PFSK-1 (cell line): ENCODE measurements at regions not wholly inside any gene's neighbourhood (a gene's known extent, or its start where the extent isn't known, plus 50 kb on each side); places are given as distances from the start of the nearest gene placed in this dataset.

Source experiments
- FOXP2 ChIP-seq: optimal IDR thresholded peaks from 2 replicates; pipeline ENCODE3; 2011; ENCODE audit warnings: borderline replicate concordance, control low read depth, inconsistent platforms; ENCODE audit not compliant: insufficient read depth; ENCODE audit errors: extremely low read length, extremely low read depth
- POLR2AphosphoS5 ChIP-seq: IDR thresholded peaks from 2 replicates; pipeline ENCODE4 v1.6.1; 2012; ENCODE audit warnings: low read depth, mild to moderate bottlenecking, control low read depth, low read length, moderate library complexity
- REST ChIP-seq, 2 experiments: IDR thresholded peaks; 2 replicates each; pipeline versions ENCODE4 v1.6.1 to v1.8.0; 2011 to 2012; ENCODE audit warnings: low read depth in 2 of 2, low read length in 2 of 2, control low read depth in 1 of 2, inconsistent platforms in 1 of 2, mild to moderate bottlenecking in 1 of 2, moderate library complexity in 1 of 2; ENCODE audit not compliant: insufficient read depth in 1 of 2
- SIN3A ChIP-seq: IDR thresholded peaks from 2 replicates; pipeline ENCODE4 v1.6.1; 2012; ENCODE audit warnings: mild to moderate bottlenecking, low read length, moderate library complexity, borderline replicate concordance; ENCODE audit not compliant: insufficient read depth
- TAF1 ChIP-seq: IDR thresholded peaks from 2 replicates; pipeline ENCODE4 v1.6.1; 2012; ENCODE audit warnings: low read length, control low read depth, borderline replicate concordance; ENCODE audit not compliant: insufficient read depth

DNA sequence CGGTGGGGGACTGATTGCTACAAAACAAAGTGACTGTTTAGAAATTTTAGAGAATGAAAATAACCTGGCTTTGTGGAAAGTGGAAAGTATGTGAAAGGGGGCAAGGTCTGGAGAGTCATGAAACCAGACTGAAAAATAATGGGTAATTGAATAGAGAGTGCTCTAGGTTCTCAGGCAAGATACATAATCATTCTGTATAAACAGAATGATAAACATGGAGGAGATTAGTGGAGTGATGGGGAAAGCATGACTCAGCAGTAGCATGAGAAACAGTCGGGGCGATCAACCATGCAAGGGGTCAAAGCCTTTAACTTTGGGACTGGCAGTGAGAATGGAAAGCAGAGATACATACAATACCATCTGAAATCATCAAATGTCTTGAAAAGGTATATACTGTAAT, 332.5 kb downstream of the CCER1 start:
- TF ChIP-seq REST (IDR thresholded peaks at IDR 0.05; ENCODE audit: insufficient read depth in 1 of 2, low read depth in 2 of 2, low read length in 2 of 2) (no peak), TAF1 (no peak), POLR2AphosphoS5 (no peak), SIN3A (no peak), FOXP2 (no peak)
